Stimulated activated CD4-positive, alpha-beta T cell treated with anti-CD3 and anti-CD28 coated beads, Interleukin-2, amount 100 ng/mL, for 4 hours (primary cell): ENCODE measurements at regions not wholly inside any gene's neighbourhood (a gene's known extent, or its start where the extent isn't known, plus 50 kb on each side); places are given as distances from the start of the nearest gene placed in this dataset.
"Not testable (repeated sequence)": the region's sequence is repeated elsewhere in the genome, so short reads cannot be mapped to it uniquely, and the experiment has no call there.

ENCODE experiments used
- DNase-seq: peaks from one replicate; pipeline ENCODE4 v3.0.0-alpha.2; 2020; ENCODE audit warnings: low read depth

DNA sequence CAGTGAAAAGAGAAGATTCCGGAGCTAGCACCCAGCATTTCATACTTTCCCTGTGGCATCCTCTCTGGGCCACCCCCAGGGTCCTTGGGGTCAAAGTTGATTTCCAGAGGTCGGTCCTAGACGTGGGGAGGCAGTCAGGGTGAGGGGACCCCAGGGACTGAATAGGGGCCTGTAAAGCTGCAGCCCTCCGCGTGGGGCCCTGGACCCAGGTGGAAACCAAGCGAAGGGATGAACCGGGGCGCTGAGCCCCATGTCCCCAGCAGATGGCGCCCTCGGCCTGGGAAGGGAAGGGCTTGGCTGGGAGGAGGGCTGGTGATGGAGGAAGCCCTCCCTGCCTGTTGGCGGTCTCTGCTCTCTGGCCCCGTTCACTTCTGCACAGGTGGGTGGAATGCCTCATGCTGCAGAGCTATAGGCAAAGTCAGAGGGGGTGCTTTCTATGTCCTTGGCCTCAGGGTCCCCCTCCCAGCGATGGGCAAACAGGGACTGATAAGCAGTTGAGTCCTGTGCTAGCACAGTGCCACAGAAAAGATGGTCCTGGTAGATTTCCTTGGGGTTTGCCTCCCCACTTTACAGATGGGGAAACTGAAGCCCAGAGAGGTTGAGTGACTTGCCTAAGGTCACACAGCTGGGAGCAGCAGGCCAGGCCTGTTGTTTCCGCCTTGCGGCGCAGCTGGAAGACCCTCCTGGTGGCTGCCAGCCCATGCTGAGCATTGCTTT lies 163.4 kb upstream of the CIBAR2 start:
- peak; percentile 36 for DNase-seq

DNA sequence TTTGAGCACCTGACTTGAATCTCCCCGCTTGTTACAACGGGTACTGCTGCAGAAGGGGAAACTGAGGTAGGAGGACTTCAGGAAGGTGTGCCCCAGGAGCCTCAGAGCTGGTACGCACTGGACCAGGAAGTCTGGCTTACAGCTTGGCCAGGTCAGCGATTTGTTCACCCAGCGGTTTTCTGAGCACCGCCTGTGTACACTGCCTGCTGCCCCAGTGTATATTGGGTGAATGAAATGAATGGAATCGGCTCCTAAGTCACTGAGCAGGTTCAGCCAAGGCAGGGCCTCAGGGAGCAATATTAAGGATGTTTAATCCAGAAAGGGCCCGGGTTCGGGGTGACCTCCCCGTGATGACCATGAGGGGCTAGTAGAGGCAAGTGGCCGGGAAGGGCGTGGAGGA lies 164.0 kb upstream of the CIBAR2 start:
- no peak for DNase-seq

DNA sequence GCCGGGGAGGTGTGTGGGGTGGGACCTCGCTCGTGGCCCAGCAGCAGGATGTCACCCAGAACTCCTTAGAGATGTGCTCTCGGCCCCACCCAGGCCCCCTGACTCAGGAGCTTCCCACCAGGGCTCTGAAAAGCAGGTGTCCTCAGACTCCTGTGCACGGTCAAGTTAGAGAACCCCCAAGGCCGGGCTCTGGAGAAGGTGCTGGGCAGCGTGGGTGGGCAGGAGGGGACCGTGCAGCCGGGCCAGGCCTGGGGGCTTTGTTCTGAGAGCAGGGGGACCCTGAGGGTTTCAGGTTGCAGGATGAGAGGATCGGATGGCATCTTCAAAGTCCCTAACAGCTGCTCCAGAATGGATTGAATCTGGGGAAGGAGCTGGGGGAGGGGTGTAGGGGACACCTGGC lies 164.4 kb upstream of the CIBAR2 start:
- DNase-seq = no peak

DNA sequence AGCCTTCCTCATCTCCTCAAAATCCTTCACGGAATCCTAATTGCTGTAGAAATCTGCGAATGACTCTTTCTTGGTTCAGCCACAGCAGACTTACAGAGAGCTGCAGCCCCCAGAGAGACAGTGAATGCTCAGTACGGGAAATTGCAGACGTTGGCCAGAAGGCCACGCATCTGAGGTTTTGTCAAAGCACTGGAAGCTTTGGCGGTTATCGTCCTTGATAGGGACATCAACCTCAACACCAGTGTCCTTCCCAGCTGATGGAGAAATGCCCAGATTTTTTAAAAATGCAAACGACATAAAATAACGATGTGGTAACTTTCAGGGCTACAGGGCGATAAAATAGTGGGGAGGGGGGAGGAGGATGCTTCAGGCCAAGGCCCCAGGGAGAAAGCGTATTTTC lies 166.6 kb upstream of the CIBAR2 start:
- DNase-seq = no peak

DNA sequence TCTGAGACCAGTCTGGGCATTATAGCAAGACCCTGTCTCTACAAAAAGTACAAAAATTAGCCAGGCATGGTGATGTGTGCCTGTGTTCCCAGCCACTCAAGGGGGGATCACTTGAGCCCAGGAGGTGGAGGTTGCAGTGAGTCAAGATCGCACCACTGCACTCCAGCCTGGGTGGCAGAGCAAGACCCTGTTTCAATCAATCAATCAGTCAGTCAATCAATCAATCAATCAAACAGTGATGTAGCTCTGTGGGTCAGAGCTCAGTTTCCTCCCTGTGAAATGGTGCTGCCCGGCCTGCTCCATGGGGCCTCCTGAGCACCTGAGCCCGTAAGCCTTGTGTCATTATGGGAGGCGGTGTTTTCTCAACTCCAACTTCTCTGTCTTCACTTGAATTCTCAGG lies 167.1 kb upstream of the CIBAR2 start:
- no peak for DNase-seq

DNA sequence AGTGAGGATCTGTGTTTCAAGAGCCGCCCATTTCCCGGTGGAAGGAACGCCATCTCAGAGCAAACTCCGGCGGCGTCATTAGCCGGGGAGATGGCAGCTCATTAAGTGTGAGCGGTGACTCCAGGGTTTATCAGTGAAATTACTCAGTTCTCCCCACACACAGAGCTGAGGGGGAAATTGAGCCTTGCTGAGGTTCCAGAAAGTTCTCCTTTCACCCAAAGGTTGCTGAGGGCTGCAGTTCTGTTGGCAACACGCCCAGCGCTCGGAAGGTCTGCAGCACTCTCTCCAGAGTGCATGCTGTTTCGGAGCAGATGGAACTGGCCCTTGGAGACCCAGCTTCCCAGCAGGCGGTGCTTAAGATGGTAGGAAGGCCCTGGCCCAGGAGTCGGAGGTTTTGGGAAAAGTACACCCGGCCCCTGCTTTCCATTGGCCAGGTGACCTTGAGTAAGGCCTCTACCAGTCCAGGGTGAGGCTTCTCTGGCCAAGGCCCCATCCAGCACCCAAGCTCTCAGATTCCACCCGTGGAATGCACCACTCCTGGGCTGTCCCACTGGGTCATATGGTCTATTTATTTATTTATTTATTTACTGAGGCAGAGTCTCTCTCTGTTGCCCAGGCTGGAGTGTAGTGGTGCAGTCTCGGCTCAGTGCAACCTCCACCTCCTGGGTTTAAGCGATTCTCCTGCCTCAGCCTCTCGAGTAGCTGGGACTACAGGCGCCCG lies 167.7 kb upstream of the CIBAR2 start:
- no peak for DNase-seq

DNA sequence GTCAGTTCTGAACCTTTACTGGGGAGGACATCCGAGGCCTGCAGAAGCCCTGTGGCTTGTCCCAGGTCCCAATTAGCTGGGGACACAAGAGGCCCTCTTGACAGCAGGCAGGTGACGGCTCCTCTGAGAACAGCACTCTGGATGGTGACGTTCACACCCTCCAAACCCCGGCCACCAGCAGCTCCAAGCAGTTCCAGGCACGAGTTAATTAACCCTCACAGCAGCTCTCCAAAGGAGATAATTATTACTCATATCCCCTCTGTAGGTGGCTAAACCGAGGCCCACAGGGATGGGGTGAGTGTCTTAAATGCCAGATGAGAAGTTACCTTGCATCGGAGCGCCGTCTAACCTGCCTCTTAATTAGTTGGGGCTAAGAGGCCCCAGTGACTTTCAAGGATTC lies 168.9 kb upstream of the CIBAR2 start:
- DNase-seq = no peak

DNA sequence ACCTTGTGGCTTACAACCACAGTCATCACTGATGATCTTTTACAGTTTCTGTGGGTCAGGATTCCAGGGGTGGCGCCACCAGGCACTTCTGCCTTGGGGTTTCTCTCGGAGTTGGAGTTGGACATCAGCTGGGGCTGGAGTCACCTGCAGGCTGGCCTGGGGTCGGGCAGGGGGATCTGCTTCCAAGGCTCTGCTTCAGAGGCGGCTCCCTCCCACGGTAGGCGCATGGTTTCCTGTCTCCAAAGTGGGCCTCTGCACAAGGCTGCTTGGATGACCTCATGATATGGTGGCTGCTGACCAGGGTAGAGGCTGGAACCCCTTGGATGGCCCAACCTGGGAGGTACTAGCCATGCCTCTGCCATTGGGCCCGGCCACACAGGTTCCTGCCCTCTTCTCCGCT lies 170.6 kb upstream of the CIBAR2 start:
- no peak for DNase-seq

DNA sequence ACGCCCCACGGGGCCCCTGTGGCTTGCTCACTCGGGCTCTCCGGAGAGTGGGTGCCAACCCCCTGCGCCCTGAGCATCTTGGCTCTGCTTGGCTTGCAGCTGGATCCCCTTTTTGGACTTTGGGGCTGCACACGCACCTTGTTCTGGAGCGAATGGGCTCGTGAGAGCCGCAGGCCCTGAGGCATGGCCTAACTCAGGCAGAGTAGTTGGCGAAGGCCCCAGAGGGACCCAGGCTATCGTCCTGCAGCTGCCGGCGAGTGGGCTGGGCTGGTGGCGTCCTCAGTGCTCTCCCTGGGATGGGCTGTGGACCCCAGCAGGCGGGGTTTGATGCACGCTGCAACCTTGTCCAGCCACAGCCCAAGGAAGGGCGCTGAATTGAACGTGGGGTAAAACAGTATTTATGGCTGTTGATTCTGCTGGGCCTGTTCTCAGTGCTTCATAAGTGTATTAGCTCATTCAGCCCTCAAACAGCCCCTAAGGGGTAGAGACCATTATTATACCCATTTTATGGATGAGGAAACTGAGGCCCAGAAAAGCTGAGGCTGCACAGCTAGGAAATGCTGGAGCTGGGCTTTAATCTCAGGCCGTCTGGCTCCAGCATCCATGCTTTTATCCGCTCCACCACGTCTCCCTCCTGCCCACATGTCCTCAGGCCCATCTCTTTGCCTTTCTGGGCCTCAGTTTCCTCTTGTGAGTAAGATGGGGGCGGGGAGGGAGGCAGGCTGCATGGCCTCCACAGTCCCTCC lies 171.2 kb upstream of the CIBAR2 start:
- DNase-seq = no peak

DNA sequence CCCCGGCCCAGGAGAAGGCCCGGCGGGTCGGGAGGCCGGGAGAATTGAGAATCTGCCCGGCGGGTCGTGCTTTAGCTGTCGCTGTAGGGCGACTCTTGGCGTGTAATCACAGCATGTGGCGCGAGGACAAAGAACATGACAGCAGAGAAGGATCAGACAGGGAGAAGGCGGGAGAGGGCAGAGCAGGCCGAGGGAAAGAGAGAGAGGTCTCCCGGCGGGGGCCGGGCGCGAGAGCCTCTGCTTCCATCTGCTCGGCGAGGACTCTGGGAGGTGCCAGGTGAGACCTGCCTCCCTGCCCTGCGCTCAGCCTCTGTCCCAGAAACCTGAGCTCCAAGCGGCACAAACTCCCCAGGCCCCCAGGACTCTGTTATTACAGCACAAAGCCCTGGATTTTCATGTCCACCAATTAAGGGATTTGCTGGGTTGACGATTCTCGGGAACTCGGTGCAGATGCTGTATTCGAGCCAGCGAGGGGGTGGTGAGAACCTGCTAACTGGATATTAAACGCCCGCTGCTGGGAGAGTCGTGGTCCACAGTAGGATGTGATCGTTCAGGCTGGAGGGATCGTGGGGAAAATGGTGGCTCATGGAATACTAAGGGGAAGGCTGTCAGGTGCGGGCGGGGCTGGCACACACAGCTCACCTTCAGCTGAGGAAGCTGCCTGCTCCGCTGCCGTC lies 172.0 kb upstream of the CIBAR2 start:
- no peak for DNase-seq

DNA sequence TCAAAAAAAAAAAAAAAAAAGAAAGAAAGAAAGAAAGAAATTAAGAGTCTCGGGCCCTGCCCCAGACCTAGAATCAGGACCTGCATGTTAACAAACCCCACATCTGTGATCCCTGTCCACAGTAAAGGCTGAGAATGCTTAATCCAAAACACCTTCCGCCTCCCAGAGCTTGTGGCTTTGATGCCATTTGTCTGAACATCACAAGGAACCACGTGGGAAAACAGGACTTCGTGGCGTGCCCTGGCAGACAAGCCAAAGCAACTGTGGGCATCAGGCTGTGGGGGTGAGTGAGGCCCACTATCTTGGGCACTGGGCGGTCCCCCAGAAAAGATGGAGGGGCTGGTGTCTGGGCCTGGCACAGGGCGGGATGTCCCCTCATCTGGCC lies 173.4 kb upstream of the CIBAR2 start:
- DNase-seq = no peak

DNA sequence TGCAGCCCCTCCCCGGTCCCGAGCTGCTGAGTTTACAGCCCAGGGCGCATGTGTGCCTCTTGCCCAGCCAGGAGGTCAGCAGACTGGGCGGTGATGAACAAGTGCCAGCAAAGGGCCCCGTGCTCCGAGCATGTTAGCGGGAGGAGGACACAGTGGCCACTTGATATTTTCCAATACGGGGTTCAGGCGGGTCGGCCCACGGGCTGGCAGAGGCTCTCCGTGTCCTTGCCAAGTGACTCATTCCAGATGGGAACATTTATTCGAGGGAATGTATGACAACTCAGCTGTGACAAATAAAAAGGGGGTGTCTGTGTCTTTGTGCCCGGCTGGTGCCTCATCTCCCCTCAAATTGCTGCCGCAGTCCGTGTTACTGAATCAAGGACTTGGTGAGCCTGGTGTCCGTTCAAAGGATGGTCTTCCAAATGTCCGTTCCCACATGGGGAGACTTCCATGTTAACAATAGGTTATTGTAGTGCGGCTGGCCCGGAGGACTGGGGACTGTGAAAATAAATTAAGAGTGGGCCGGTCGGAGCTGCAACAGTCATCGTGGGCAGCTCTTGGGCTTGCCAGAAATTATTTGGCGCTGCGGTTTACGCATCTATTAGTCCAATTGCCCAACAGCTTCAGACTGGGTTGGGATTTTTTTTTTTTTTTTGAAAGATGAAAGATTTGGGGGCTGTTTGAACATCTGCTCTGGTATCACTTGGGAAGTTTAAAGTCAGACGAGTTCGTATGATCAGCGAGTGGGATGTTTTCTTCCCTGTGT lies 174.0 kb upstream of the CIBAR2 start:
- no peak for DNase-seq

DNA sequence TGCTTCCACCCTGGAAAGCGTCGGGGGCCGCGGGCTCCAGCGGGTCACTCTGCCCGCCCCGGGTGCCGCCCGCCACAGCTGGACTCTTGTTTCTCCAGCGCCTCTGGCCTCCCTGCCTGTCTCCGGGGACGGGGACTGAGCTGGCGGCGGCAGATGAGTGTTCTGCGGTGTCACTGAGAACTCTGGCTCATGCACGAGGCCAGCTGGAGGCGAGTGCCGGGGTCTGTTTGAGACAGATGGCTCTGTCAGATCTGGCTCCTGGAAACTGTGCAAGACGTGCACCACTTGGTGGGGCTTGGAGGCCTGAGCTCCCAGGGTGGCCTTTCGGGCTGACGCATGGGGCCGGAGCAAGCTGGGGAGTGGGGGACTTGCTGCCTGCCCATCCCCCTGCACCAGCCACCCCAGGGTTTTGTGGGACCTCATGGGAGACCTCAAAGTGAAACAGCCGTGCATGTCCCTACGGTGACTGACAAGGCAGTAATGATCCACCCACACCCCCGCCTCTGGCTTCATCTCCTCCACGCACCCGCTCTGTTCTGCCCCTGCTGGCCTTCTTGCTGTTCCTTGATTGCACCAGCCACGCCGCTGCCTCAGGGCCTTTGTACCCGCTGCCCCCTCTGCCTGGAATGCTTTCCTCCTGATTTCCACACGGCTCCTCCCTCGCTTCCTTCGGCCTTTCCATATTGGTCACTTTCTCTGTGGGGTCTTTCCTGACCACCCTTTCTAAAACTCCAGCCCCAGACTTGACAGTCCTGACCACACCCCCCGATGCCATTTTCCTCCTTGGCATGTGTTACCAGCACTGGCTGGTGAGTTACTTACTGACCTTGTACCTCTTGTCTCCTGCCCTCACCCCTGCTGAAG lies 174.9 kb upstream of the CIBAR2 start:
- DNase-seq = no peak

DNA sequence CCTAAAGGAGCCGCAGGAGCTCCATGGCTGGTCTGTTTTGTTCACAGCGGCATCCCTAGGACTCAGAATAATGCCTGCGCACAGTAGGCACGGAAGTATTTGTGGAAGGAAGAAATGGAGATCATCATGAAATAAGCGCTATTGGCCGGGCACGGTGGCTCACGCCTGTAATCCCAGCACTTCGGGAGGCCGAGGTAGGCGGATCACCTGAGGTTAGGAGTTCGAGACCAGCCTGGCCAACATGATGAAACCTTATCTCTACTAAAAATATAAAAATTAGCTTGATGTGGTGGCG lies 175.5 kb upstream of the CIBAR2 start:
- DNase-seq = not testable (repeated sequence)

DNA sequence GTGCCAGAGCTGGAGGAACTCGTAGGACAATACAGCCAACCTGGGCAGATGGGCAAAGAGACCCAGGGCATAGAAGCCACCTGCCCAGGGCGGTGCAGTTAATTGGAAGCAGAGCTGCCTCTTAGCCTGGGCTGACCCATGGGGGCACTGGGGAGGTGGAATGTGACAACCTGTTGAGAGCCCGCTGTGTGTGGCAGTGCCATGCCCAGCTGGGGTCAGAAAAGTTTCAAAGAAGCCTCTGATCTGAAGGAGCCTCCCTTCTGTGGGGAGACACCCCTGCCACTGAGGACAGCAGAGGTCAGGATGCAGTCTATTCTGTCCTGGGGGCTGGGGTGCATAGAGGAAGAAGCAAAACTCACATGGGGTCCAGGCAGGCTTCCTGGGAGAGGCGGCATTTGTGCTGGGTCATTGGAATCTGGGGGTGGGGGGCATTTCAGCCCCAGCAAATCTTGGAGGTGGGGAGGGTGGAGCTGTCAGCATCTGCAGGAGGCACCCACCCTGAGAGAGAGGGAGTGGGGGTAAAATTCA lies 176.1 kb upstream of the CIBAR2 start:
- no peak for DNase-seq

DNA sequence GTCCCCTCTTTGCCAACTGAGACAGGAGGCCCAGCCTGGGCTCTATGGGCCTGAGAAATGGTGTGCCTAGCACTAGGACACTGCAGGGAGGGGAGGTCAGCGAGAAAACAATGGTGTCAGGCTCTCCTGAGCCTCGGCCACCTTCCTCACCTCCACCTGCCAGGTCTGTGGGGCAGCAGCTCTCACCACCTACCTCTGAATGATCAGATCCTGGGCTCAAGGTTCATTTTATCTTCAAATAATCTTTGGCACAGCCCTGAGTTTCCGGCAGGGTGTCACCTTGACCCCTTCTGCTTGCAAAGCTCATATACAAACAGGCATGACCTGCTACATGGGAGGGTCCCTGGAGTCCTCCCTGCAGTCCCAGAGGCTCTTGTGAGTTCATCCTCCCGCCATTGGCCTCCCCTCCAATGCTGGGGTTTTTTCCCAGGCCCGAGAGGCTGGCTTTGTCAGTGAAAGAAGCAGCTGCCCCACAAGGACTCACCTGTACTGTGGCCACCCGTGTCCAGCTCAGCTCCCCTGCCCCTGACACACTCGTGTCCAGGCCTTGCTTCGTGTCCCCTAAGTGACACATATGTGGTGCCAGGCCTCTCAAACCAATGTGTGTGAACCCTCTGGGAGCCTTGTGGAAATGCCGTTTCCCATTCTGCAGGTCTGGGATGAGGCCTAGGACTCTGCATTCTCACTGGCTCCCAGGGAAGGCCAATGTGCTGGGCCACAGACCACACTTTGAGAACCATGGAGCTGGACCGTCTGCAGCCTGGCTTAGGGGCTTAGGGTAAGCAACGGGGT lies 176.8 kb upstream of the CIBAR2 start:
- DNase-seq = no peak

DNA sequence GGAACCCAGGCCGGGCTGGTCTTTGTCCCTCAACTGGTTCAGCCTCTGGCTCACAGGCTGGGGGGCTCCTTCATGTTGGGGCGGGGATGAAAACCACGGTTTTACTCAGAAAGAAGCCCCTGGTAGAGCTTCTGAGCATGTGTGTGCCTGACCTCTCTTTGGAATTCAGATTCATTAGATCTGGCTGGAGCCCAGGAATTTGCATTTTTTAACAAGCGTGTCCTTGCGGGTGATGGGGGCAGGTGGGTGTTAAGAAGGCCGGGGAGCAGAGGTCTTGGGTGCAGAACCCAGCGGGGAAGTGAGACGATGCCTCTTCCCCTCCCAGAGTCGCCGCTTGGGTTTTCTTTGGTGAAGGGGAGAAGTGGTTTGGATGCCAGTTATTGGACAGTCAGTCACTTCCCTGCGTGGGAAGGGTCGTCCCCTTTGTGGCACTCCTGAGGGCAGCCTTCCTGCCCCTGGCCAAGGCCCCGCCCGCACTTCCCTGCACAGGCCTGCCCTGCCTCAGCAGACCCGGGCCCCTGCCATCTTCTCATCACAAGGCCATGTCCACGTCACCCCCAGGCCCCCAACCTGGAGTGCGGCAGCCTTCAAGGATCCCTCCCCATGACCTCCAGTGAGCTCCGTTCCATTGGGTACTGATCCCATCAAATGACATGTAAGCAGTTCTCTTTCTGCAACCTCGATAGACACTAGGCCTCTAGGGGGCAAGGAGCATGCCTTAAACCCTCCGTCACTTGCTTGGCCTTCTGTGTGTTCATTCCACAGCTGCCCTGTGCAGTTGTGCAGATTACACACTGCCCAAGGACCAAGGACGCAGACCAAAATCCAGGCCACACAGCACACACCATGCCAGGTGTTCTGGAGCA lies 177.7 kb upstream of the CIBAR2 start:
- DNase-seq = no peak

DNA sequence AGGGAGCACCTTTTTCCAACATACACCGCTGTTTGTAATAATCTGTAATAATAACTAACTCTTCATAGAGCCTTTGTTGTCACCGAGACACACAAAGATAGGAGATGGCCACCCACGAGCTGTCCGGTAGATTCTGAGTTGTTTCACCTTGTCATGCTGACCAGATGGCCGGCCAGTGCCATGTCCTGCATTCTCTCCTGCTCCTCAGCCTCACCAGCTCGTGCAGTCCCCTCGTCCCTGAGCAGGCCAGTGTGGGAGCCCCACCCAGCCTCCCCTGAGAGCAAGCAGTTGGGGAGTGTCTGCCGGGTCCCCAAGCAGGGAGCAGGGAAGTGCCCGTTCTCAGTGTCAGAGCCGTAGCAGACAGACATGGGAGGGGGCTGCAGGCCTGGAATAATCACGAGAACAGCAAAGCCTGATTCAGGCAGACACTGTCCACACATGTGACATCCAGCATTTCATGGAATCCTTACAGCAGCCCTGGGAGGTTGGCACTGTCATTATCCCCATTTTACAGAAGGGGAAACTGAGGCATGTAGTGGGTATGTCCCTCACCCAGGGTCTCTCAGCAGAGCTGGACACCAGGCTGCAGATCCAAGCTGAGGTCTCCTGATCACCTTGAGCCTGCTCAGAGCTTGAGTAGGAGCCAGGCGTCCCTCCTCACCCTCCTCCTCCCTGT lies 178.5 kb upstream of the CIBAR2 start:
- DNase-seq = no peak
